ENCODE measurements at regions not wholly inside any gene's neighbourhood (a gene's known extent, or its start where the extent isn't known, plus 50 kb on each side); places are given as distances from the start of the nearest gene placed in this dataset.

DNA sequence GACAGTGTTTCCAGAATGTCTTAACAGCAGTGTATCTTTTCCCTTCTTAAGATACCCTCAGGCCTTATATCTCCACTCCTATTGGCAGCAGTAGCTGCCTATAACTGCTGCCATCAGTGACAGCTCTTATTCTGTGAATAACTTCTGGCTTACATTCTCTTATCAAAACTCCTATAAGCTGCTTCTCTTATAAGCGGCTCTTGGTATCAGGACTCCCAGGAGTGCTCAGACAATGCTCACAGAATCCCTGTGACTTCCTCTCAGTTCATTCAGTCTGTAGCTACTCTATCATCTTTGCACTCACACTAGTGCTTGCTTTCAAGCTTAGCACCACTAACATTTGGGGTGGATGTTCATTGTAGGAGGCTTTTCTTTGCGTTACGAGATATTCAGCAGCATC is 143.7 kb upstream of the CDH7 start:
- TF ChIP-seq, protein P1, sequence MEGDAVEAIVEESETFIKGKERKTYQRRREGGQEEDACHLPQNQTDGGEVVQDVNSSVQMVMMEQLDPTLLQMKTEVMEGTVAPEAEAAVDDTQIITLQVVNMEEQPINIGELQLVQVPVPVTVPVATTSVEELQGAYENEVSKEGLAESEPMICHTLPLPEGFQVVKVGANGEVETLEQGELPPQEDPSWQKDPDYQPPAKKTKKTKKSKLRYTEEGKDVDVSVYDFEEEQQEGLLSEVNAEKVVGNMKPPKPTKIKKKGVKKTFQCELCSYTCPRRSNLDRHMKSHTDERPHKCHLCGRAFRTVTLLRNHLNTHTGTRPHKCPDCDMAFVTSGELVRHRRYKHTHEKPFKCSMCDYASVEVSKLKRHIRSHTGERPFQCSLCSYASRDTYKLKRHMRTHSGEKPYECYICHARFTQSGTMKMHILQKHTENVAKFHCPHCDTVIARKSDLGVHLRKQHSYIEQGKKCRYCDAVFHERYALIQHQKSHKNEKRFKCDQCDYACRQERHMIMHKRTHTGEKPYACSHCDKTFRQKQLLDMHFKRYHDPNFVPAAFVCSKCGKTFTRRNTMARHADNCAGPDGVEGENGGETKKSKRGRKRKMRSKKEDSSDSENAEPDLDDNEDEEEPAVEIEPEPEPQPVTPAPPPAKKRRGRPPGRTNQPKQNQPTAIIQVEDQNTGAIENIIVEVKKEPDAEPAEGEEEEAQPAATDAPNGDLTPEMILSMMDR (IDR thresholded peaks at IDR 0.05), result no peak
- TF ChIP-seq ZFX (IDR thresholded peaks at IDR 0.05; ENCODE audit: borderline replicate concordance), result no peak

Measured in 22Rv1 (cell line).